Endothelial cell (in vitro differentiated cells): ENCODE measurements at regions not wholly inside any gene's neighbourhood (a gene's known extent, or its start where the extent isn't known, plus 50 kb on each side); places are given as distances from the start of the nearest gene placed in this dataset.

Experiments used
- DNase-seq: peaks from one replicate; pipeline ENCODE4 v3.0.0; 2021; ENCODE audit warnings: low spot score
- H3K27ac Mint-ChIP-seq: one replicate; pipeline ENCODE4 v1.8.0; 2021; ENCODE audit warnings: mixed read lengths, inconsistent platforms; ENCODE audit not compliant: unreplicated experiment
- H3K27me3 Mint-ChIP-seq: one replicate; pipeline ENCODE4 v1.8.0; 2021; ENCODE audit warnings: mild to moderate bottlenecking, moderate library complexity, mixed read lengths, inconsistent platforms; ENCODE audit not compliant: unreplicated experiment
- H3K36me3 Mint-ChIP-seq: one replicate; pipeline ENCODE4 v1.8.0; 2021; ENCODE audit warnings: mild to moderate bottlenecking, low read depth, mixed read lengths, inconsistent platforms; ENCODE audit not compliant: unreplicated experiment
- H3K4me1 Mint-ChIP-seq: one replicate; pipeline ENCODE4 v1.8.0; 2021; ENCODE audit warnings: mild to moderate bottlenecking, mixed read lengths, inconsistent platforms; ENCODE audit not compliant: unreplicated experiment
- H3K4me3 Mint-ChIP-seq: one replicate; pipeline ENCODE4 v1.8.0; 2021; ENCODE audit warnings: mild to moderate bottlenecking, mixed read lengths, inconsistent platforms; ENCODE audit not compliant: unreplicated experiment
- H3K9me3 Mint-ChIP-seq: one replicate; pipeline ENCODE4 v1.8.0; 2021; ENCODE audit warnings: mixed read lengths, inconsistent platforms; ENCODE audit not compliant: unreplicated experiment
- TF ChIP-seq, protein P1 (sequence below): fragments of 200-600 bp; sonication (generic); IDR thresholded peaks from one replicate; pipeline ENCODE4 v1.5.0; 2021; ENCODE audit warnings: antibody characterized with exemption; ENCODE audit not compliant: unreplicated experiment

DNA sequence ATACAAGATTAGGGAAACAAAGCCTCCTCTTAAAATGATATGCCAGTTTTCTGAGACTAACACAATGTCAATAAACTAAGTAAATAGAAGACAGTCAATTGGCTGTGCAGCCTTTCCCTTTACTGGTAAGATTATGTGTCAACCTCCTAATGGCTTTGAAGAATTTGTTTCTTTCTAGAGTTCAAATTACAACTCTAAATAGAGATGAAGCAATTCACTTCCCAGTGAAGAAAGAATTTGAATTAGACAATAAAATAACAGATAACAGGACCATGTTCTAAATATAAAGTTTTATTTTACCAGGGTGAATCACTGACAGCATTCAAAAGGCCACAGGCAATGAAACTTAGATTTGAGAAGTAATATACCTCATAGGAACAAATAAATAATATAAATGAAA, 680.3 kb downstream of the PLA2G4A start:
- no peaks in the 10 kb centered on the region for H3K4me1 Mint-ChIP-seq
- no peaks in the 10 kb centered on the region for H3K27me3 Mint-ChIP-seq
- H3K9me3 Mint-ChIP-seq = no peaks in the 10 kb centered on the region
- no peak for DNase-seq
- TF ChIP-seq, protein P1, sequence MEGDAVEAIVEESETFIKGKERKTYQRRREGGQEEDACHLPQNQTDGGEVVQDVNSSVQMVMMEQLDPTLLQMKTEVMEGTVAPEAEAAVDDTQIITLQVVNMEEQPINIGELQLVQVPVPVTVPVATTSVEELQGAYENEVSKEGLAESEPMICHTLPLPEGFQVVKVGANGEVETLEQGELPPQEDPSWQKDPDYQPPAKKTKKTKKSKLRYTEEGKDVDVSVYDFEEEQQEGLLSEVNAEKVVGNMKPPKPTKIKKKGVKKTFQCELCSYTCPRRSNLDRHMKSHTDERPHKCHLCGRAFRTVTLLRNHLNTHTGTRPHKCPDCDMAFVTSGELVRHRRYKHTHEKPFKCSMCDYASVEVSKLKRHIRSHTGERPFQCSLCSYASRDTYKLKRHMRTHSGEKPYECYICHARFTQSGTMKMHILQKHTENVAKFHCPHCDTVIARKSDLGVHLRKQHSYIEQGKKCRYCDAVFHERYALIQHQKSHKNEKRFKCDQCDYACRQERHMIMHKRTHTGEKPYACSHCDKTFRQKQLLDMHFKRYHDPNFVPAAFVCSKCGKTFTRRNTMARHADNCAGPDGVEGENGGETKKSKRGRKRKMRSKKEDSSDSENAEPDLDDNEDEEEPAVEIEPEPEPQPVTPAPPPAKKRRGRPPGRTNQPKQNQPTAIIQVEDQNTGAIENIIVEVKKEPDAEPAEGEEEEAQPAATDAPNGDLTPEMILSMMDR = no peak
- H3K36me3 Mint-ChIP-seq = no peaks in the 10 kb centered on the region
- no peak overlapping the region for H3K4me3 Mint-ChIP-seq
- no peak overlapping the region for H3K27ac Mint-ChIP-seq

DNA sequence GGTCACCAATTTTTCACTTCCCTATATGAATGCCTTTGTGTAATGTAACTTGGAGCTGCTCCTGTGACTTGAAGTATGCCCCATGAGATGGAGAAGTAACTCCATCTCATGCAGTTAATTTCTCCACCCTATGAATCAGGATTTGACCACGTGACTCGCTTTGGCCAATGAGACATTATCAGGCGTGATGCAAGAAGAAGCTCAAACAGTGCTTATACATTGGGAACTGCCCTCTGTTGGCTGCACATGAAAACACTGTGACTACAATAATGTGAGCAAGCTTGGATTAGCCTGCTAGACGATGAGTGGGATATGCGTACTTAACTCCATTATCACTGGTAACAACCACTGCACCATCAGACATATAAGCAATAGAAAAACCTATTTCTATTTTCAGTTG, 684.4 kb downstream of the PLA2G4A start:
- DNase-seq = no peak
- Mint-ChIP-seq H3K27ac (no peak overlapping the region), H3K27me3 (no peaks in the 10 kb centered on the region), H3K4me1 (no peaks in the 10 kb centered on the region), H3K4me3 (no peak overlapping the region), H3K36me3 (no peaks in the 10 kb centered on the region), H3K9me3 (no peaks in the 10 kb centered on the region)
- TF ChIP-seq, protein P1 = no peak

DNA sequence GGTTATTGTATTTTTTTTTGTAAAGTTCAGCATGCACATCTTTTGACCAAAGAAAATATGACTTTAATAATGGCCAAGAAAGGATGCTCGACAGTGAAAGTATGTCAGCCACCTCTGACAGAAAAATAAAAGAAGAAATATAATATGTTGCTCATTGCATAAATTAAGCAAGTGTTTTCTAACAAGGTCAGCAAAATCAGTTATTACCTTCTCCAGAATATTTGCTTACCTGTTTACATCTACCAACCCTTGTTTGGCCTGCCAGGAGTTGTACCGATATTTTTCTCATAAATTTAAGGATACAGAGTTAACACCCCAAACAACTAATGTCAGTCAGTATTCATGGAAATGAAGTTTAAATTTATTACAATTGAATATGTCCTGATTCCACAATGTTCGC, 685.4 kb downstream of the PLA2G4A start:
- TF ChIP-seq, protein P1 = no peak
- no peak overlapping the region for H3K27ac Mint-ChIP-seq
- no peaks in the 10 kb centered on the region for H3K4me1 Mint-ChIP-seq
- DNase-seq = no peak
- no peaks in the 10 kb centered on the region for H3K27me3 Mint-ChIP-seq
- H3K4me3 Mint-ChIP-seq = no peak overlapping the region
- H3K9me3 Mint-ChIP-seq = no peaks in the 10 kb centered on the region
- no peaks in the 10 kb centered on the region for H3K36me3 Mint-ChIP-seq

DNA sequence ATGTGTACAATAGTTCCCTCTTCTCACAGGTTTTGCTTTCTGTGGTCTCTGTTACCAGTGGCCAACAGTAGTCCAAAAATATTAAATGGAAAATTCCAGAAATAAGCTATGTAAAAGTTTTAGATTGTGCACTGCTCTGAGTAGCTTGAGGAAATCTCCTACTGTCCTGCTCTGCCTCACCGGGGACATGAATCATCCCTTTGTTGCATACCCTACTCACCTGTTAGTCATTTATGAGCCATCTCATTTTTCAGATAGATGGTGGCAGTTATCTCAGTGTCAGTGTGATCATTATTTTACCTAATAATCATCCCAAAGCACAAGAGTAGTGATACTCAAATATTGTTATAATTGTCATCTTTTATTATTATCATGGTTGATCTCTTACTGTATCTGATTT, 688.1 kb downstream of the PLA2G4A start:
- TF ChIP-seq, protein P1 = no peak
- Mint-ChIP-seq H3K27ac (no peak overlapping the region), H3K9me3 (no peaks in the 10 kb centered on the region), H3K27me3 (no peaks in the 10 kb centered on the region), H3K4me1 (no peaks in the 10 kb centered on the region), H3K36me3 (no peaks in the 10 kb centered on the region), H3K4me3 (no peak overlapping the region)
- DNase-seq = no peak

DNA sequence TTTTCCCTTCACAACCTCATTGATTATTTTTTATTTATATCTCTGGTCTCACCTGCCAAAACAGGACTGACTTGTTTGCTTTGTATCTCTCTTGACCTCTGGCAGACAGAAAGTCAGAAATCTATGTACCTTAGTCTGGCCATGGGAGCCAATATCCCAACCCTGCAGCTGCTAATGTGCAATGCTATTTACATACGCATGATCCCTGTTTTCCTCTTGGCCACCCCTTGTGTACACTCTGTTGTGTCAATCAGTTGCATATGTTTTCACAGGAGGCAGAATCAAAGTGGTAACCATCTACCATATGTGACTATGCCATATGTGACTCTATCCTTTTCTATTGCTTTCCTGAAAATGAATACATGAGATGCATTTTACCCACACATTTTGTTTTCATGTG, 688.8 kb downstream of the PLA2G4A start:
- no peaks in the 10 kb centered on the region for H3K9me3 Mint-ChIP-seq
- no peaks in the 10 kb centered on the region for H3K27me3 Mint-ChIP-seq

More for the DNA sequence above, 688.8 kb downstream of the PLA2G4A start:
- Mint-ChIP-seq H3K36me3 (no peaks in the 10 kb centered on the region), H3K27ac (no peak overlapping the region), H3K4me1 (no peaks in the 10 kb centered on the region), H3K4me3 (no peak overlapping the region)
- no peak for DNase-seq
- TF ChIP-seq, protein P1 = no peak
